Liver (tissue), 3 donors: ENCODE measurements at regions not wholly inside any gene's neighbourhood (a gene's known extent, or its start where the extent isn't known, plus 50 kb on each side); places are given as distances from the start of the nearest gene placed in this dataset.

ENCODE experiments used
- HNF4A ChIP-seq, 2 donors: conservative IDR thresholded peaks; 2 replicates each; pipeline ENCODE4 v1.6.1; 2016; ENCODE audit warnings: antibody characterized with exemption in 2 of 2, mild to moderate bottlenecking in 2 of 2
- JUND ChIP-seq, 2 donors: IDR thresholded peaks; 2 replicates each; pipeline ENCODE4 v1.6.1; 2016; ENCODE audit warnings: antibody characterized with exemption in 2 of 2
- TF ChIP-seq, protein P1 (sequence below): fragments of 150-350 bp; IDR thresholded peaks from 2 replicates; pipeline ENCODE4 v1.5.1; 2017; ENCODE audit warnings: improper control_type of control experiment, low read depth, low read length; ENCODE audit not compliant: missing input control
- donor health status: healthy.
- donor health status: healthy.

DNA sequence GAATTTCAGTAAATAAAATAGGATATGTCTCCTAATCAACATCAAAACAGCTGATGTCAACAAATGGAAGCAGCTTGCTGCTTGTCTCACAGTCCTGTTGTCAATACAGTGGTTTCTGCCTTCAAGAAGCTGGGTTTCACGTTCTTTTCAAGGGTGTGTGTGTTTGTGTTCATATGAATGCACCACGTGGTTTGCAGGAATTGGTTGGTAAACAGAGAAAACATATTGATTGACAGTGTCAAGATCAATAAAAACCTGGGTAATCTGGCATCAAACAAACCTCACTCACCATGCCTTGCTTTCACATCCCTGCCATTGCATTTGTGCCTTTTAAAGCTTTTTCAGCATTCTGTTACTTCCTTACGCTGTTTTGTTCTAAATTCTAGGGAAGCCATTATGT, 585.7 kb upstream of the CA10 start:
- TF ChIP-seq JUND (IDR thresholded peaks at IDR 0.05) (no peak), HNF4A (conservative IDR thresholded peaks at IDR 0.05) (no peak)
- TF ChIP-seq, protein P1, sequence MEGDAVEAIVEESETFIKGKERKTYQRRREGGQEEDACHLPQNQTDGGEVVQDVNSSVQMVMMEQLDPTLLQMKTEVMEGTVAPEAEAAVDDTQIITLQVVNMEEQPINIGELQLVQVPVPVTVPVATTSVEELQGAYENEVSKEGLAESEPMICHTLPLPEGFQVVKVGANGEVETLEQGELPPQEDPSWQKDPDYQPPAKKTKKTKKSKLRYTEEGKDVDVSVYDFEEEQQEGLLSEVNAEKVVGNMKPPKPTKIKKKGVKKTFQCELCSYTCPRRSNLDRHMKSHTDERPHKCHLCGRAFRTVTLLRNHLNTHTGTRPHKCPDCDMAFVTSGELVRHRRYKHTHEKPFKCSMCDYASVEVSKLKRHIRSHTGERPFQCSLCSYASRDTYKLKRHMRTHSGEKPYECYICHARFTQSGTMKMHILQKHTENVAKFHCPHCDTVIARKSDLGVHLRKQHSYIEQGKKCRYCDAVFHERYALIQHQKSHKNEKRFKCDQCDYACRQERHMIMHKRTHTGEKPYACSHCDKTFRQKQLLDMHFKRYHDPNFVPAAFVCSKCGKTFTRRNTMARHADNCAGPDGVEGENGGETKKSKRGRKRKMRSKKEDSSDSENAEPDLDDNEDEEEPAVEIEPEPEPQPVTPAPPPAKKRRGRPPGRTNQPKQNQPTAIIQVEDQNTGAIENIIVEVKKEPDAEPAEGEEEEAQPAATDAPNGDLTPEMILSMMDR, result no peak
